Peyer's patch (tissue), 4 donors: ENCODE measurements at regions not wholly inside any gene's neighbourhood (a gene's known extent, or its start where the extent isn't known, plus 50 kb on each side); places are given as distances from the start of the nearest gene placed in this dataset.

ENCODE experiments used
- CTCF ChIP-seq, 6 experiments: fragments of 450-650 bp in 4 of 6; fragments of 200-600 bp in 2 of 6; sonication (generic) in 1 of 6; IDR thresholded peaks; one replicate each; pipeline ENCODE4 v1.5.1; 2017 to 2019; ENCODE audit warnings: antibody characterized with exemption in 6 of 6, mild to moderate bottlenecking in 3 of 6, moderate library complexity in 1 of 6
- POLR2A ChIP-seq, 2 donors: fragments of 450-650 bp; IDR thresholded peaks; one replicate each; pipeline ENCODE4 v1.5.1; 2017; ENCODE audit warnings: antibody characterized with exemption in 2 of 2, mild to moderate bottlenecking in 2 of 2, moderate library complexity in 2 of 2

GRCh38 chr10:3659203-3659917, 125.6 kb downstream of the KLF6 start:
- no peak for TF ChIP-seq CTCF (IDR thresholded peaks at IDR 0.05)
- no peak for TF ChIP-seq POLR2A (IDR thresholded peaks at IDR 0.05)
